ENCODE measurements at regions not wholly inside any gene's neighbourhood (a gene's known extent, or its start where the extent isn't known, plus 50 kb on each side); places are given as distances from the start of the nearest gene placed in this dataset.

GRCh38 chr21:35210093-35210492 lies 161.0 kb upstream of the RUNX1 start:
- Histone ChIP-seq H3K27me3 (ENCODE audit: control insufficient read depth, insufficient read depth, low read length) (no peaks in the 10 kb centered on the region), H3K4me1 (ENCODE audit: control insufficient read depth, insufficient read depth, low read length) (peaks cover 9% of the 10 kb centered on the region; the same call in 1 of the 2 replicates)

GRCh38 chr21:35208810-35209517 lies 159.9 kb upstream of the RUNX1 start:
- Histone ChIP-seq H3K9me3 (ENCODE audit: control insufficient read depth, insufficient read depth, low read length) (no peaks in the 10 kb centered on the region), H3K27me3 (ENCODE audit: control insufficient read depth, insufficient read depth, low read length) (no peaks in the 10 kb centered on the region), H3K9ac (ENCODE audit: low read depth, low read length) (no peak overlapping the region), H3K27ac (ENCODE audit: low read depth, low read length) (no peak overlapping the region), H3K4me3 (ENCODE audit: low read depth, low read length) (no peak overlapping the region), H3K36me3 (ENCODE audit: control insufficient read depth, insufficient read depth, low read length) (no peaks in the 10 kb centered on the region), H3K4me1 (ENCODE audit: control insufficient read depth, insufficient read depth, low read length) (peaks cover 15% of the 10 kb centered on the region; the same call in 1 of the 2 replicates)

More at GRCh38 chr21:35210093-35210492, 161.0 kb upstream of the RUNX1 start:
- Histone ChIP-seq H3K27ac (ENCODE audit: low read depth, low read length) (no peak overlapping the region), H3K9me3 (ENCODE audit: control insufficient read depth, insufficient read depth, low read length) (no peaks in the 10 kb centered on the region), H3K4me3 (ENCODE audit: low read depth, low read length) (no peak overlapping the region), H3K9ac (ENCODE audit: low read depth, low read length) (no peak overlapping the region), H3K36me3 (ENCODE audit: control insufficient read depth, insufficient read depth, low read length) (no peaks in the 10 kb centered on the region)

DNA sequence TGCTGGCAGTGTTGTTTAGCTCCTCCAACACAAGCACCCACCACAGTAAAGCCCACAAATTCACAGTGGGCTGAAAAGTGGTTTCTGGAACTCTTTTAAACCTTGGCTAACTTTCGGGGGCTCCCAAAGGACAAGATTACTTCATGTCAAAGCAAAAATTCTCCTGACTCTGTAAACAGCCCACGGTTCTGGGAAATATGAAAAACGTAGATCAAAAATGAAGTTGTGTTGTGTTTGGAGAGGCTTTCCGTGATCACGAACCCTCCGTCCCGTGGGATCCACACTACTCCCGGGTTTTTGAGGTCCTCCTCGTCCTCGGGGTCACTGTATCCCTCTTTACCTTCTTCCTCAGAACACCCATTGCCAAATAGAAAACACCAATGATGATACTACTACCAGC lies 159.0 kb upstream of the RUNX1 start:
- no peak overlapping the region for H3K27ac ChIP-seq (ENCODE audit: low read depth, low read length)
- peaks cover 15% of the 10 kb centered on the region; the same call in 1 of the 2 replicates for H3K4me1 ChIP-seq (ENCODE audit: control insufficient read depth, insufficient read depth, low read length)
- no peak overlapping the region for H3K9ac ChIP-seq (ENCODE audit: low read depth, low read length)
- H3K4me3 ChIP-seq (ENCODE audit: low read depth, low read length), result no peak overlapping the region
- no peaks in the 10 kb centered on the region for H3K27me3 ChIP-seq (ENCODE audit: control insufficient read depth, insufficient read depth, low read length)
- no peaks in the 10 kb centered on the region for H3K36me3 ChIP-seq (ENCODE audit: control insufficient read depth, insufficient read depth, low read length)
- H3K9me3 ChIP-seq (ENCODE audit: control insufficient read depth, insufficient read depth, low read length), result no peaks in the 10 kb centered on the region

- Histone ChIP-seq H3K27me3 (ENCODE audit: control insufficient read depth, insufficient read depth, low read length) (no peaks in the 10 kb centered on the region), H3K27ac (ENCODE audit: low read depth, low read length) (no peak overlapping the region), H3K9me3 (ENCODE audit: control insufficient read depth, insufficient read depth, low read length) (no peaks in the 10 kb centered on the region), H3K36me3 (ENCODE audit: control insufficient read depth, insufficient read depth, low read length) (no peaks in the 10 kb centered on the region), H3K4me3 (ENCODE audit: low read depth, low read length) (no peak overlapping the region), H3K4me1 (ENCODE audit: control insufficient read depth, insufficient read depth, low read length) (peaks cover 15% of the 10 kb centered on the region; the same call in 1 of the 2 replicates), H3K9ac (ENCODE audit: low read depth, low read length) (no peak overlapping the region)
Measured at GRCh38 chr21:35207322-35207721, 158.2 kb upstream of the RUNX1 start.

DNA sequence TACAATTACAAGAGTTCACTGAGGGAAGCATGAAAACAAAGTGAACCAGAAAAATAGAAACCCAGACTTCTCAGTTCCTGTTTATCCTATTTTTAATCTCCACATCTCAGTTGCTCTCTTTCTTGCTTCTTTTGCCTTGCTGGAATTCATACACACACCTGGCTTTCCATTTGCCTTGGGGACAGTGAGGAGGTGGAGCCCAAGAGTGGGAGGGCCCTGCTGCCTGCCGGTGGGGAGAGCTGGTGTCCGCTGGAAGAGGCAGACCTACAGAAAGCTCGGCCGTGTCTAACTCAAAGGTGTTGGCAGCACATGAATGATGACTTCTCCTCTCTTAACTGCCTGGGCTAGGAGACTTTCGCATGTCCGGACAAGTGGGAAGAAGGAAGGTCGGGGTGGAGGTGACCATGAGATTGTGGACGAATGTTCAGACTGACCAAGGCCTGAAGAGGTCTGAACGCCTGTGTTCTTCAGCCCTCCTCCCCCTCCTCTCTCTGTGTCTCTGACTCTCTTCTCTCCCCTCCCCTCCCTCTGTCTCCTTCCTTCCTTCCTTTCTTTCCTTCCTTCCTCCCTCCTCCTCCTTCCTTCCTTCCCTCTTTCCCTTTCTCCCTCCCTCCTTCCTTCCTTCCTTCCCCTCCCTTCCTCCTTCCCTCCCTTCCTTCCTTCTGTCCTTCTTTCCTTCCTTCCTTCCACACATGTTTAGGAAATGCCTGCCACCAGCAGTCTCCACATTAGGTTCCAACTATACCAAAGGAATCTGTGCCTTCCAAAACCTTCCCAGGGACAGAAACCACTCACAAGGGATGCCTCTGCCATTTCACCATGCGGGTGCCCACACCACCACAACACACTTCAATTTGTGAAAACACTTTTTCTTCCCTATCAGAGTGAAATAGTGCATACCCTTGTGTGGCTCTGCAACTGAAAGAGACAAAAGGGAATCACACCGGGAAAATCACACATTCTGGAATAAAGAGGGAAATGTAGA lies 157.3 kb upstream of the RUNX1 start:
- no peaks in the 10 kb centered on the region for H3K36me3 ChIP-seq (ENCODE audit: control insufficient read depth, insufficient read depth, low read length)
- H3K27ac ChIP-seq (ENCODE audit: low read depth, low read length), result no peak overlapping the region
- H3K9me3 ChIP-seq (ENCODE audit: control insufficient read depth, insufficient read depth, low read length), result no peaks in the 10 kb centered on the region
- H3K27me3 ChIP-seq (ENCODE audit: control insufficient read depth, insufficient read depth, low read length), result no peaks in the 10 kb centered on the region
- peaks cover 15% of the 10 kb centered on the region; the same call in 1 of the 2 replicates for H3K4me1 ChIP-seq (ENCODE audit: control insufficient read depth, insufficient read depth, low read length)
- no peak overlapping the region for H3K4me3 ChIP-seq (ENCODE audit: low read depth, low read length)
- no peak overlapping the region for H3K9ac ChIP-seq (ENCODE audit: low read depth, low read length)

GRCh38 chr21:35204850-35205541 lies 155.9 kb upstream of the RUNX1 start:
- H3K4me1 ChIP-seq (ENCODE audit: control insufficient read depth, insufficient read depth, low read length), result peaks cover 15% of the 10 kb centered on the region; the same call in 1 of the 2 replicates
- no peaks in the 10 kb centered on the region for H3K36me3 ChIP-seq (ENCODE audit: control insufficient read depth, insufficient read depth, low read length)
- no peaks in the 10 kb centered on the region for H3K27me3 ChIP-seq (ENCODE audit: control insufficient read depth, insufficient read depth, low read length)
- no peak overlapping the region for H3K27ac ChIP-seq (ENCODE audit: low read depth, low read length)
- no peak overlapping the region for H3K9ac ChIP-seq (ENCODE audit: low read depth, low read length)
- H3K9me3 ChIP-seq (ENCODE audit: control insufficient read depth, insufficient read depth, low read length), result no peaks in the 10 kb centered on the region
- H3K4me3 ChIP-seq (ENCODE audit: low read depth, low read length), result no peak overlapping the region

GRCh38 chr21:35204125-35204524 lies 155.0 kb upstream of the RUNX1 start:
- H3K27me3 ChIP-seq (ENCODE audit: control insufficient read depth, insufficient read depth, low read length), result no peaks in the 10 kb centered on the region
- H3K9ac ChIP-seq (ENCODE audit: low read depth, low read length), result no peak overlapping the region
- H3K27ac ChIP-seq (ENCODE audit: low read depth, low read length), result no peak overlapping the region
- H3K36me3 ChIP-seq (ENCODE audit: control insufficient read depth, insufficient read depth, low read length), result no peaks in the 10 kb centered on the region
- H3K4me1 ChIP-seq (ENCODE audit: control insufficient read depth, insufficient read depth, low read length), result peaks cover 15% of the 10 kb centered on the region; the same call in 1 of the 2 replicates
- no peak overlapping the region for H3K4me3 ChIP-seq (ENCODE audit: low read depth, low read length)
- H3K9me3 ChIP-seq (ENCODE audit: control insufficient read depth, insufficient read depth, low read length), result no peaks in the 10 kb centered on the region

- Histone ChIP-seq H3K9me3 (ENCODE audit: control insufficient read depth, insufficient read depth, low read length) (no peaks in the 10 kb centered on the region), H3K36me3 (ENCODE audit: control insufficient read depth, insufficient read depth, low read length) (no peaks in the 10 kb centered on the region), H3K4me1 (ENCODE audit: control insufficient read depth, insufficient read depth, low read length) (peaks cover 15% of the 10 kb centered on the region; the same call in 1 of the 2 replicates), H3K27ac (ENCODE audit: low read depth, low read length) (no peak overlapping the region), H3K27me3 (ENCODE audit: control insufficient read depth, insufficient read depth, low read length) (no peaks in the 10 kb centered on the region), H3K4me3 (ENCODE audit: low read depth, low read length) (no peak overlapping the region), H3K9ac (ENCODE audit: low read depth, low read length) (no peak overlapping the region)
Measured at GRCh38 chr21:35203093-35203977, 154.2 kb upstream of the RUNX1 start.

GRCh38 chr21:35202431-35202830 lies 153.3 kb upstream of the RUNX1 start:
- H3K4me3 ChIP-seq (ENCODE audit: low read depth, low read length), result no peak overlapping the region
- H3K27me3 ChIP-seq (ENCODE audit: control insufficient read depth, insufficient read depth, low read length), result no peaks in the 10 kb centered on the region
- no peak overlapping the region for H3K9ac ChIP-seq (ENCODE audit: low read depth, low read length)

DNA sequence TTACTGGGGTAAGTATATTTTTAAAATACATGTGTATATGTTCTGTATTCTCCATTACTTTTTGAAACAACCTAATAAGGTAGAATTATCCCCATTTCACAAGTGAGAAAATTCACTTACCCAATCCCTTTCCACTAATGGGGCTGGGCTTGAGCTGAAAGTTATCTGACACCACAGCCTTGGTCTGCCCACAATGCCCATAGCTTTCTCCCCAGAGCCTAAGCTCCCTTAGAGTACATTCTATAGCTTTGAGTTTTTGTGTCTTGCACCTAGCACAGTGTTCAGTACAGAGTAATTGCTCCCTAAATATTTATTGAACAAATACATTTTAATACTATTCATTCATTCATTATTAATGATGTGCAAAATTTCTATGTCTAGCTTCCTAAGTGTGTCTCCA lies 152.7 kb upstream of the RUNX1 start:
- Histone ChIP-seq H3K27ac (ENCODE audit: low read depth, low read length) (no peak overlapping the region), H3K4me1 (ENCODE audit: control insufficient read depth, insufficient read depth, low read length) (peaks cover 15% of the 10 kb centered on the region; the same call in 1 of the 2 replicates), H3K4me3 (ENCODE audit: low read depth, low read length) (no peak overlapping the region), H3K27me3 (ENCODE audit: control insufficient read depth, insufficient read depth, low read length) (no peaks in the 10 kb centered on the region), H3K9ac (ENCODE audit: low read depth, low read length) (no peak overlapping the region), H3K9me3 (ENCODE audit: control insufficient read depth, insufficient read depth, low read length) (no peaks in the 10 kb centered on the region), H3K36me3 (ENCODE audit: control insufficient read depth, insufficient read depth, low read length) (no peaks in the 10 kb centered on the region)

More at GRCh38 chr21:35202431-35202830, 153.3 kb upstream of the RUNX1 start:
- Histone ChIP-seq H3K27ac (ENCODE audit: low read depth, low read length) (no peak overlapping the region), H3K4me1 (ENCODE audit: control insufficient read depth, insufficient read depth, low read length) (peaks cover 15% of the 10 kb centered on the region; the same call in 1 of the 2 replicates), H3K9me3 (ENCODE audit: control insufficient read depth, insufficient read depth, low read length) (no peaks in the 10 kb centered on the region), H3K36me3 (ENCODE audit: control insufficient read depth, insufficient read depth, low read length) (no peaks in the 10 kb centered on the region)

Data from HUES48 (cell line).